Immature natural killer cell (primary cell): ENCODE measurements at regions not wholly inside any gene's neighbourhood (a gene's known extent, or its start where the extent isn't known, plus 50 kb on each side); places are given as distances from the start of the nearest gene placed in this dataset.
"Not testable (repeated sequence)": the region's sequence is repeated elsewhere in the genome, so short reads cannot be mapped to it uniquely, and the experiment has no call there.

ENCODE experiments used
- DNase-seq, 3 donors: peaks; one replicate each; pipeline ENCODE4 v3.0.0; 2022; ENCODE audit warnings: mixed read lengths in 1 of 3
- H3K27ac Mint-ChIP-seq, 6 donors: one replicate each; pipeline ENCODE4 v1.8.0; 2020; ENCODE audit warnings: mixed read lengths in 6 of 6, mild to moderate bottlenecking in 5 of 6, inconsistent platforms in 4 of 6, moderate library complexity in 3 of 6
- H3K27me3 Mint-ChIP-seq, 3 donors: one replicate each; pipeline ENCODE4 v1.8.0; 2020 to 2021; ENCODE audit warnings: low read depth in 3 of 3, mild to moderate bottlenecking in 3 of 3, mixed read lengths in 3 of 3, moderate library complexity in 3 of 3, inconsistent platforms in 1 of 3
- H3K36me3 Mint-ChIP-seq, 3 donors: one replicate each; pipeline ENCODE4 v1.8.0; 2020; ENCODE audit warnings: mixed read lengths in 3 of 3, inconsistent platforms in 2 of 3, mild to moderate bottlenecking in 2 of 3
- H3K4me1 Mint-ChIP-seq, 2 donors: one replicate each; pipeline ENCODE4 v1.8.0; 2020; ENCODE audit warnings: inconsistent platforms in 2 of 2, mild to moderate bottlenecking in 2 of 2, mixed read lengths in 2 of 2, moderate library complexity in 1 of 2
- H3K4me3 Mint-ChIP-seq, 5 donors: one replicate each; pipeline ENCODE4 v1.8.0; 2020; ENCODE audit warnings: mild to moderate bottlenecking in 5 of 5, mixed read lengths in 5 of 5, inconsistent platforms in 3 of 5, moderate library complexity in 3 of 5
- H3K9me3 Mint-ChIP-seq, 6 donors: one replicate each; pipeline ENCODE4 v1.8.0; 2020; ENCODE audit warnings: mild to moderate bottlenecking in 6 of 6, mixed read lengths in 6 of 6, inconsistent platforms in 4 of 6, moderate library complexity in 3 of 6

- not testable (repeated sequence) for H3K9me3 Mint-ChIP-seq, H3K27me3 Mint-ChIP-seq, H3K36me3 Mint-ChIP-seq
- DNase-seq, result peak in 1 of 3 donors; percentile 33
- peaks cover 17 to 27% of the 10 kb centered on the region in 2 donors for H3K4me1 Mint-ChIP-seq
- peak overlapping the region in 4 of 6 donors; percentile 49 to 67 (median 56) for H3K27ac Mint-ChIP-seq
- peak overlapping the region in 3 of 5 donors; percentile 57 to 71 (median 58) for H3K4me3 Mint-ChIP-seq
Observed at GRCh38 chr14:106714446-106715428, 1188.4 kb downstream of the TMEM121 start.

- not testable (repeated sequence) for H3K27me3 Mint-ChIP-seq, H3K9me3 Mint-ChIP-seq, H3K36me3 Mint-ChIP-seq, H3K4me3 Mint-ChIP-seq, DNase-seq
- Mint-ChIP-seq H3K4me1 (peaks cover 22 to 44% of the 10 kb centered on the region in 2 donors), H3K27ac (peak overlapping the region in 2 of 6 donors; percentile 26 to 46)
Observed at GRCh38 chr14:106717544-106717943, 1191.2 kb downstream of the TMEM121 start.

- H3K36me3 Mint-ChIP-seq, H3K9me3 Mint-ChIP-seq, H3K27me3 Mint-ChIP-seq: not testable (repeated sequence)
- peak overlapping the region in 1 of 6 donors; percentile 17 for H3K27ac Mint-ChIP-seq
- peaks cover 21 to 47% of the 10 kb centered on the region in 2 donors for H3K4me1 Mint-ChIP-seq
- DNase-seq, result peak in 1 of 3 donors; percentile 35
- H3K4me3 Mint-ChIP-seq, result peak overlapping the region in 1 of 5 donors; percentile 15
Observed at GRCh38 chr14:106719880-106720279, 1193.5 kb downstream of the TMEM121 start.

GRCh38 chr14:106721926-106722325 lies 1195.5 kb downstream of the TMEM121 start:
- H3K4me3 Mint-ChIP-seq, H3K9me3 Mint-ChIP-seq, H3K27me3 Mint-ChIP-seq, H3K36me3 Mint-ChIP-seq, DNase-seq, H3K27ac Mint-ChIP-seq: not testable (repeated sequence)
- peaks cover 21 to 46% of the 10 kb centered on the region in 2 donors for H3K4me1 Mint-ChIP-seq

GRCh38 chr14:106722813-106723687 lies 1196.7 kb downstream of the TMEM121 start:
- not testable (repeated sequence) for H3K9me3 Mint-ChIP-seq, H3K27me3 Mint-ChIP-seq, H3K36me3 Mint-ChIP-seq, DNase-seq
- Mint-ChIP-seq H3K27ac (peak overlapping the region in 2 of 6 donors; percentile 76 to 93), H3K4me1 (peaks cover 32 to 57% of the 10 kb centered on the region in 2 donors), H3K4me3 (peak overlapping the region in 2 of 5 donors; percentile 27 to 47)

- H3K27me3 Mint-ChIP-seq, DNase-seq, H3K36me3 Mint-ChIP-seq, H3K9me3 Mint-ChIP-seq: not testable (repeated sequence)
- H3K4me3 Mint-ChIP-seq, result peak overlapping the region in 2 of 5 donors; percentile 40 to 64
- H3K27ac Mint-ChIP-seq, result peak overlapping the region in 1 of 6 donors; percentile 83
- peaks cover 32 to 58% of the 10 kb centered on the region in 2 donors for H3K4me1 Mint-ChIP-seq
Observed at GRCh38 chr14:106727962-106728361, 1201.6 kb downstream of the TMEM121 start.

GRCh38 chr14:106728611-106729010 lies 1202.2 kb downstream of the TMEM121 start:
- Mint-ChIP-seq H3K9me3 (no peaks in the 10 kb centered on the region), H3K27ac (peak overlapping the region in 2 of 6 donors; percentile 69 to 79), H3K36me3 (no peaks in the 10 kb centered on the region), H3K4me1 (peaks cover 26 to 51% of the 10 kb centered on the region in 2 donors), H3K4me3 (no peak overlapping the region), H3K27me3 (peaks cover 0 to 1% (median 0%) of the 10 kb centered on the region in 3 donors)
- DNase-seq, result no peak

- Mint-ChIP-seq H3K27ac (peak overlapping the region in 1 of 6 donors; percentile 56), H3K27me3 (peaks cover 0 to 1% (median 0%) of the 10 kb centered on the region in 3 donors), H3K4me3 (no peak overlapping the region), H3K9me3 (no peaks in the 10 kb centered on the region), H3K36me3 (no peaks in the 10 kb centered on the region), H3K4me1 (peaks cover 25 to 45% of the 10 kb centered on the region in 2 donors)
- DNase-seq, result no peak
Observed at GRCh38 chr14:106729551-106729950, 1203.2 kb downstream of the TMEM121 start.

- Mint-ChIP-seq H3K4me3 (no peak overlapping the region), H3K27me3 (no peaks in the 10 kb centered on the region), H3K36me3 (no peaks in the 10 kb centered on the region), H3K27ac (no peak overlapping the region), H3K4me1 (peaks cover 40 to 60% of the 10 kb centered on the region in 2 donors), H3K9me3 (no peaks in the 10 kb centered on the region)
- DNase-seq, result no peak
Observed at GRCh38 chr14:106733771-106734170, 1207.4 kb downstream of the TMEM121 start.

GRCh38 chr14:106737021-106737420 lies 1210.6 kb downstream of the TMEM121 start:
- Mint-ChIP-seq H3K9me3 (no peaks in the 10 kb centered on the region), H3K27me3 (no peaks in the 10 kb centered on the region), H3K4me1 (peaks cover 42 to 52% of the 10 kb centered on the region in 2 donors), H3K36me3 (no peaks in the 10 kb centered on the region), H3K4me3 (peak overlapping the region in 2 of 5 donors; percentile 61 to 69), H3K27ac (peak overlapping the region in 2 of 6 donors; percentile 91 to 94)
- peak in 1 of 3 donors; percentile 75 for DNase-seq

GRCh38 chr14:106738075-106738474 lies 1211.7 kb downstream of the TMEM121 start:
- no peaks in the 10 kb centered on the region for H3K27me3 Mint-ChIP-seq
- no peaks in the 10 kb centered on the region for H3K9me3 Mint-ChIP-seq
- DNase-seq, result no peak
- peak overlapping the region in 2 of 6 donors; percentile 91 to 94 for H3K27ac Mint-ChIP-seq
- H3K4me3 Mint-ChIP-seq, result peak overlapping the region in 2 of 5 donors; percentile 40 to 69
- H3K36me3 Mint-ChIP-seq, result no peaks in the 10 kb centered on the region
- peaks cover 42 to 52% of the 10 kb centered on the region in 2 donors for H3K4me1 Mint-ChIP-seq

- DNase-seq, H3K27me3 Mint-ChIP-seq, H3K36me3 Mint-ChIP-seq, H3K4me3 Mint-ChIP-seq, H3K9me3 Mint-ChIP-seq: not testable (repeated sequence)
- peak overlapping the region in 2 of 6 donors; percentile 40 to 87 for H3K27ac Mint-ChIP-seq
- H3K4me1 Mint-ChIP-seq, result peaks cover 42 to 52% of the 10 kb centered on the region in 2 donors
Observed at GRCh38 chr14:106738598-106739258, 1212.3 kb downstream of the TMEM121 start.
